ENCODE measurements at regions not wholly inside any gene's neighbourhood (a gene's known extent, or its start where the extent isn't known, plus 50 kb on each side); places are given as distances from the start of the nearest gene placed in this dataset.

DNA sequence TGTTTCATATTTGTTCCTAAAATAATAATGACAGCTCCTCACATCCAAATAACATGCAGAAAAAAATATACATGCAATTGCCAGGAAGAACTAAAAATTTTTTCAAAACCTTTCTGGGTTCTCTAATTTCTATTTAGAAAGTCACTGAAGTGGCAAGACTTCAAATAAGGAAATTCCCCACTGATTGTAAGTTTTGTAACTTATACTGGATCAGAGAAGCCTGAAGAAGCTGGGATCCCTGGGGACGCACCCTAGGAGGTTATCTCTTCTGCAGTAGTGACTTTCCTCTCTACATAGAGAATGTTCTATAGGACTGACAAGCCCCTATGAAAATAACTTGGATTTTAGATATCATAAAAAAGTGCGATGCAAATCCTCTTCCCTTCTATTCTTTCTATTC is 182.6 kb downstream of the MRPL39 start:
- no peak overlapping the region for H3K9ac ChIP-seq (ENCODE audit: low read length)
- H3K27ac ChIP-seq (ENCODE audit: low read depth, low read length): no peak overlapping the region
- no peaks in the 10 kb centered on the region for H3K36me3 ChIP-seq (ENCODE audit: control insufficient read depth, insufficient read depth, low read length)
- no peak overlapping the region for H3K4me3 ChIP-seq (ENCODE audit: low read depth, low read length)
- H3K4me1 ChIP-seq (ENCODE audit: control insufficient read depth, insufficient read depth, low read length): no peaks in the 10 kb centered on the region
- no peaks in the 10 kb centered on the region for H3K9me3 ChIP-seq (ENCODE audit: control insufficient read depth, insufficient read depth, low read depth, low read length)
- H3K27me3 ChIP-seq (ENCODE audit: control insufficient read depth, insufficient read depth, low read length): no peaks in the 10 kb centered on the region

DNA sequence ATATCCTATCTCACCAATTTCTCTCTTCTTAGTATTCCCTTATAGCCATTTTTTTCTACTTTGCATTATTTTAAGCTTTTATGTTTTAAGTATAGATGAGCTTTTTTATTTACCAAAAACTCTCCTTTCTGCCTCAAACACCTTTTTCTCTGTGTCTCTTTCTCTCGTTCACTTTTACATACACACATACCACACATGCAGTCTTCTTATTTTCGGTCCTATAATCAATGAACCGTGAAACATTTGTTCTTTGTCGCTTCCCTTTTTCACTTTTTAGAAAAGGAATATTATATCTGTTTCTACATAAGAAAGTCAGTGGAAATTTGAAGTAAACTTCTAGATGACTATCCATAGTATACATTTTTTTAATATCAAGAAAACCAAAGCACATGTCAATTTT is 183.2 kb downstream of the MRPL39 start:
- Histone ChIP-seq H3K4me3 (ENCODE audit: low read depth, low read length) (no peak overlapping the region), H3K9ac (ENCODE audit: low read length) (no peak overlapping the region), H3K27ac (ENCODE audit: low read depth, low read length) (no peak overlapping the region), H3K36me3 (ENCODE audit: control insufficient read depth, insufficient read depth, low read length) (no peaks in the 10 kb centered on the region), H3K9me3 (ENCODE audit: control insufficient read depth, insufficient read depth, low read depth, low read length) (no peaks in the 10 kb centered on the region), H3K27me3 (ENCODE audit: control insufficient read depth, insufficient read depth, low read length) (no peaks in the 10 kb centered on the region), H3K4me1 (ENCODE audit: control insufficient read depth, insufficient read depth, low read length) (no peaks in the 10 kb centered on the region)

DNA sequence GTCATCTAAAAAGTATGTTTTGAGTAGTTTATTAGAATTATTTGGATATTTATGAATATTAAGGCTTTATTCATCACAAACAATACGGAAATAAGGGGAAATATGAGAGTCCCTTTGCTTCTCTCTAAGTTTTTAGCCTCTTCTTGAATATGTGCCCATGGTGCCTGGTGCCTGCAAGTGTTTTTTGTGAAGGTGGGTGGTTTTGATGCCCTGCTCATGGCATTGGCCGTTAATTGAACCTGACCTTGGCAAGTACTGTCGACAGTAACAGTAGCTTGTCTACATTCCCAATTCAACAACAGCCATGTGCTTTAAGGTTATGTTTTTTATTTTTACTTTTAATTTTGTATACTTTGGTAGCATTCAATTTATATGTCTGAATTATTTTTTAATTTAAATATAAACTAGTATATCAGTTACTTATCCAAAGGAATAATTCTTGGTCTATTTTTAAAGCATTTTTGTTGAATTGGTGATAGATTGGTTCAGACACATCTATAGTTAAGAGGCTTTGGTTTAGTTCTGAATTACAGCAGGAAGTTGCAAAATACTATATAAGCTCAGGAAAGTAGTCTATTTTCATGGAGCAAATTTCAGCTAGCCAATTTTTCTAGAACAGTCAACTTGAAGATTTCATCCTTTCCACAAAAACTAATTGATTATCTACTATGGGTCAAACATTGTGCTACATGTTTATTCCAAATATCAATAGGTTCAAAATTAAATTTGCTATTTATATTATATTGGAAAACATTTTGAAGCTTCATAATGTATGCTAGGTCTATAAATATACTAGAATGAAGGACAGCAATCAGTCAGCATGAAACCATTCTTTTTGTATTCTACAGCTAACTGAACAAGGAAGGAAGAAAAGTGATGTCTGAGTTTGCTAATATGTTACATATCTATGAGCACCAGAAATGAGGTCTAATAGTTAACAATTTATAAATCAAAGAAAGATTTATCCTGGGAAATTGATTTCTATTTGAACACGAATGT is 184.4 kb downstream of the MRPL39 start:
- Histone ChIP-seq H3K4me1 (ENCODE audit: control insufficient read depth, insufficient read depth, low read length) (no peaks in the 10 kb centered on the region), H3K36me3 (ENCODE audit: control insufficient read depth, insufficient read depth, low read length) (no peaks in the 10 kb centered on the region), H3K27me3 (ENCODE audit: control insufficient read depth, insufficient read depth, low read length) (no peaks in the 10 kb centered on the region), H3K9me3 (ENCODE audit: control insufficient read depth, insufficient read depth, low read depth, low read length) (no peaks in the 10 kb centered on the region), H3K9ac (ENCODE audit: low read length) (no peak overlapping the region), H3K4me3 (ENCODE audit: low read depth, low read length) (no peak overlapping the region), H3K27ac (ENCODE audit: low read depth, low read length) (no peak overlapping the region)

DNA sequence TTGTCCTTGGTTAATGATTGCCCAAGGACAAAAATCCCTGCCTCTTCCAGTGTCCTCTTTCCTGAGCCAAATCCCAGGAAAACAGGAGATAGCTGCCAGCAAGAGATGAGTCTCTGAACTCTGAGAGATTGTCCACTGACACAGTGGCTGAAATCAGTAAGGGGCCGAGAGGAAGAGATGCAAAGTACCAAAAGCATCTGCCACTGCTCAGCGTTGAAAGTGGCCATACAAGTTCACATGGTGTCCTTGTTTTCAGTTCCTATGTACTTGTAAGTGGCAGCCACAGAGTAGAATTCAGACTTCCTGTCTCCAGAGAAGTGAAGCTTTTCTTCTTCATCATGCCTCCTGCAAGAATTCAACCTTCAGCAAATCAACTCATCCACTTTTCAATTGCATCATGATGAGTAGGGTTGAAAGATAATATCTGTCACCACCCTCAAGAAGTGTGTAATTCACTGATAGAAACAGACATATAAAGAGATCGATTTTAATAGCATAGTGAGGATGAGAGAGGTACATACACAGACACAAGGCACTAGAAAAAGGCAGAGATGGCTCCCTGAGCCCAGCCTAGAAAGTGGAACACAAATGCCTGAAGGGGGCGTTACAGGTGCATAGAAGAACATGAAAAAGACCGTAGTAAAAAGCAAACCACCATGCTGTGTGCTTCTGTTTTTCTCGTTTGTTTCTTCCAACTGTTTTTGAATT is 185.8 kb downstream of the MRPL39 start:
- Histone ChIP-seq H3K9me3 (ENCODE audit: control insufficient read depth, insufficient read depth, low read depth, low read length) (no peaks in the 10 kb centered on the region), H3K4me3 (ENCODE audit: low read depth, low read length) (no peak overlapping the region), H3K9ac (ENCODE audit: low read length) (no peak overlapping the region), H3K36me3 (ENCODE audit: control insufficient read depth, insufficient read depth, low read length) (no peaks in the 10 kb centered on the region), H3K27ac (ENCODE audit: low read depth, low read length) (no peak overlapping the region), H3K4me1 (ENCODE audit: control insufficient read depth, insufficient read depth, low read length) (no peaks in the 10 kb centered on the region), H3K27me3 (ENCODE audit: control insufficient read depth, insufficient read depth, low read length) (no peaks in the 10 kb centered on the region)

DNA sequence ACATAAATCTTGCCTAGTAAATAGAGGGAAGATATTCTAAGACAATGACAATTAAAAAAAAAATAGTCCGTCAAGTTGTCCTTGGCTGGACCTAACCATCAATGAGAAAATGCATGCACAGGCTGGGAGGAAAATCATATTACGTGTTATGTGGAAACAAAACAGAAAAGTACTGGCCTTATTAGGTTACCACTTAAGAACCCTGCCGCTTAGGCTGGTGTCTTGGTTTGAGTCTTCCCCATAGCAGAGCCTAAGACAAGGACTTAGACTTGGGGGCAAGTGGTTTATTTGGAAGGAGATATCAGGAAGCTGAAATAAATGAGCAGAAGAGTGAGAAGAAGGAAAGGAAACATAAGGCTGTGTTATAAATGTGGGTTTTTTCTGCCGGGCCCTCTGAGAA is 186.4 kb downstream of the MRPL39 start:
- no peaks in the 10 kb centered on the region for H3K36me3 ChIP-seq (ENCODE audit: control insufficient read depth, insufficient read depth, low read length)
- H3K9ac ChIP-seq (ENCODE audit: low read length): no peak overlapping the region
- H3K4me3 ChIP-seq (ENCODE audit: low read depth, low read length): no peak overlapping the region
- no peaks in the 10 kb centered on the region for H3K9me3 ChIP-seq (ENCODE audit: control insufficient read depth, insufficient read depth, low read depth, low read length)
- no peaks in the 10 kb centered on the region for H3K27me3 ChIP-seq (ENCODE audit: control insufficient read depth, insufficient read depth, low read length)
- no peak overlapping the region for H3K27ac ChIP-seq (ENCODE audit: low read depth, low read length)
- H3K4me1 ChIP-seq (ENCODE audit: control insufficient read depth, insufficient read depth, low read length): no peaks in the 10 kb centered on the region

DNA sequence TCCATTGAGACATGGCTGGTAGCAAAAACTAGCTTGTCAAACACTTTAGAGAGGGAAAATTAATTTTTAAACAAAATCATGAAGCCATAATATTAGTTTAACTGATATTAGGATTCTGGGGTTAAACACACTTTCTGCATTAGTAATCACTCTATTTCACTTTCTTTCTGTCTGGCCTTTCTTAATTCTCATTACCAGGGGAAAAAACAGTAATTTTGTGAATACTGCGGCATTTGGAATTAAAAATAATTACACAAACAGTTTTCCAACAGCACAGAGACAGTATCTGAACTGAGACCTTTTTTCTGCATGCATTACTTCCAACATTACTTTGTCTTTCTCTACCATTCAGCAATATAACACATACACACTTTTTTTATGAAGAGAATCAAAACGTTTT is 190.6 kb downstream of the MRPL39 start:
- Histone ChIP-seq H3K4me1 (ENCODE audit: control insufficient read depth, insufficient read depth, low read length) (no peaks in the 10 kb centered on the region), H3K4me3 (ENCODE audit: low read depth, low read length) (no peak overlapping the region), H3K9ac (ENCODE audit: low read length) (no peak overlapping the region), H3K9me3 (ENCODE audit: control insufficient read depth, insufficient read depth, low read depth, low read length) (0 out of 2 replicates have a peak, but pooled peaks cover 3% of the 10 kb centered on the region), H3K36me3 (ENCODE audit: control insufficient read depth, insufficient read depth, low read length) (no peaks in the 10 kb centered on the region), H3K27ac (ENCODE audit: low read depth, low read length) (no peak overlapping the region), H3K27me3 (ENCODE audit: control insufficient read depth, insufficient read depth, low read length) (no peaks in the 10 kb centered on the region)

DNA sequence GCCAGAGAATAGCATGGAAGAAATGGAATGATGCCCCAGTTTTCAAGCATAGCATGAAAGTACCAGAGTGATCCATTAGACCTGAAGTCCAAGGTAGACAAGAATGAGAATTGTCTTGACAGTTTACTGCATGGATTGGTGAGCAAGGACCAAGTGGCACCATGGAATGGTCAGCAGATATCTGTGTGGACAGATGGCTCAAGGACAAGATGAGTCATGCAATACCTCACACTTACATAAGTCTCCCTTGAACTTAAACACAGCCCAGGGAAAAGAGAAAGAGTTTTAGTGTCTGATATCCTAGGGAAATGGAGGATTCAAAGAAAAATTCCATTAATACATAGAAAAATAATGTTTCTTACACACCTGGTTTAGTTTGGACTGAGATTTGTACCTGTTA is 195.2 kb downstream of the MRPL39 start:
- no peaks in the 10 kb centered on the region for H3K36me3 ChIP-seq (ENCODE audit: control insufficient read depth, insufficient read depth, low read length)
- H3K9ac ChIP-seq (ENCODE audit: low read length): no peak overlapping the region
- H3K27ac ChIP-seq (ENCODE audit: low read depth, low read length): no peak overlapping the region
- no peaks in the 10 kb centered on the region for H3K4me1 ChIP-seq (ENCODE audit: control insufficient read depth, insufficient read depth, low read length)
- H3K4me3 ChIP-seq (ENCODE audit: low read depth, low read length): no peak overlapping the region
- H3K9me3 ChIP-seq (ENCODE audit: control insufficient read depth, insufficient read depth, low read depth, low read length): 0 out of 2 replicates have a peak, but pooled peaks cover 3% of the 10 kb centered on the region
- H3K27me3 ChIP-seq (ENCODE audit: control insufficient read depth, insufficient read depth, low read length): no peaks in the 10 kb centered on the region

DNA sequence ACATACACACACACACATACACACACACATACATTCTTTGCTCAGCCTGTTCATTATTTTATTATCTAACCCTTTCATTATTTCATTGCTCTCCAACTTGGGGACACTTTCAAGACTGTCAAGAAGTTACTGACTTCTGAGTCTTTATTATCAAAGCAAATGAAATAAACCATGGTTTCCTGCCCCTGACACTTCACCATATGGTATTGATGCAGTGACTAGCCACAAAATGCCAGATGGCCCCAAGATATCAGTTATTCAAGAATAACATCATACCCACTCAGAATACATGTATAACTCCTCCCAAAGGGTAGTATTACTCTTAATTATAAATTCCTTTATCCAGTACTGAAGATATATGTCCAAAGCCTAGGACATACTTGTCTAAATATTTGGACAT is 197.3 kb downstream of the MRPL39 start:
- no peak overlapping the region for H3K27ac ChIP-seq (ENCODE audit: low read depth, low read length)
- H3K36me3 ChIP-seq (ENCODE audit: control insufficient read depth, insufficient read depth, low read length): no peaks in the 10 kb centered on the region
- no peak overlapping the region for H3K9ac ChIP-seq (ENCODE audit: low read length)
- H3K4me3 ChIP-seq (ENCODE audit: low read depth, low read length): no peak overlapping the region
- H3K27me3 ChIP-seq (ENCODE audit: control insufficient read depth, insufficient read depth, low read length): no peaks in the 10 kb centered on the region
- H3K9me3 ChIP-seq (ENCODE audit: control insufficient read depth, insufficient read depth, low read depth, low read length): 0 out of 2 replicates have a peak, but pooled peaks cover 3% of the 10 kb centered on the region
- no peaks in the 10 kb centered on the region for H3K4me1 ChIP-seq (ENCODE audit: control insufficient read depth, insufficient read depth, low read length)

DNA sequence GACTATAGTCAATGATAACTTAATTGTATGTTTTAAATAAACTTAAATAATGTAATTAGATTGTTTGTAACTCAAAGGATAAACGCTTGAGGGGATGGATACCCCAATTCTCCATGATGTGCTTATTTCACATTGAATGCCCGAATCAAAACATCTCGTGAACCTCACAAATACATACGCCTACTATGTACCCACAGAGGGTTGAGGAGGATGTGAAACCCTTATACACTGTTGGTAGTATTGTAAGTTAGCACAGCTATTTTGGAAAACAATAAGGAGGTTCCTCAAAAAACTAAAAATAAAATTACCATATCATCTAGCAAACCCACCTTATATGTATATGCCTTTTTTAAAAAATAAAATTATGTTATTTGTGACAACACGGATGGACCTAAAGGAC is 198.6 kb downstream of the MRPL39 start:
- H3K27me3 ChIP-seq (ENCODE audit: control insufficient read depth, insufficient read depth, low read length): no peaks in the 10 kb centered on the region
- H3K4me3 ChIP-seq (ENCODE audit: low read depth, low read length): no peak overlapping the region
- H3K9ac ChIP-seq (ENCODE audit: low read length): no peak overlapping the region
- H3K9me3 ChIP-seq (ENCODE audit: control insufficient read depth, insufficient read depth, low read depth, low read length): no peaks in the 10 kb centered on the region
- no peak overlapping the region for H3K27ac ChIP-seq (ENCODE audit: low read depth, low read length)
- H3K36me3 ChIP-seq (ENCODE audit: control insufficient read depth, insufficient read depth, low read length): no peaks in the 10 kb centered on the region
- no peaks in the 10 kb centered on the region for H3K4me1 ChIP-seq (ENCODE audit: control insufficient read depth, insufficient read depth, low read length)

DNA sequence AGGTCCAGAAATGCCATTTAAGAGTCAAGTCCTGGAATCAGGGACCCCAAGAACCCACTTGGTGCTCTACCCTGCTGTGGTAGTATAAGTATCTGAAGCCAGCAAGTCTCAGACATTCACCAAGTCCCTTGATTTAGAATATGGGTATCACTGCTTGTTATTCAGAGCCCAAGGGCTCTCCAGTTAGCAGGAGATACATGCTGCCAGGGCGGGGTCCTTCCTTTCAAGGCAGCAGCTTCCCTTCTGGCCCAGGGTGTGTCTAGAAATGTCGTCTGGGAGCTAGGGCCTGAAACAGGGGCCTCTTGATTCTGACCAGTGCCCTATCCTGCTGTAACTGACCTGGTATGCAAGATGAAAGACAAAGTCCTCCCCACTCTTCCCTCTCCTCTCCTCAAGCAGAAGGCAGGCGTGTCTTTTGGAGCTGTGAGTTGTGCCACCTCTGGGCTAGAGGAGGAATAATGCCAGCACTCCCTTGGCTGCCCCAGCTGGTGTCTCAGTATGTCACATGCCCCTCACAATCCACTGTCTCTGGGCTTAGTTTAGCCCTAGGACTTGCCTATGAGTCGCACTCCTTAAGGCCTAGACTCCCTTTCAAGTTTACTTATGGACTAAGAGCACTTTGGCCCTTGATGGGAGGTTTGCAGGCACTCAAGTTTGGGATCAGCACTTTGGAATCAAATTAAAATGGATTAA is 200.2 kb downstream of the MRPL39 start:
- Histone ChIP-seq H3K9me3 (ENCODE audit: control insufficient read depth, insufficient read depth, low read depth, low read length) (no peaks in the 10 kb centered on the region), H3K27me3 (ENCODE audit: control insufficient read depth, insufficient read depth, low read length) (no peaks in the 10 kb centered on the region), H3K27ac (ENCODE audit: low read depth, low read length) (no peak overlapping the region), H3K4me3 (ENCODE audit: low read depth, low read length) (no peak overlapping the region), H3K36me3 (ENCODE audit: control insufficient read depth, insufficient read depth, low read length) (no peaks in the 10 kb centered on the region), H3K9ac (ENCODE audit: low read length) (no peak overlapping the region), H3K4me1 (ENCODE audit: control insufficient read depth, insufficient read depth, low read length) (no peaks in the 10 kb centered on the region)

DNA sequence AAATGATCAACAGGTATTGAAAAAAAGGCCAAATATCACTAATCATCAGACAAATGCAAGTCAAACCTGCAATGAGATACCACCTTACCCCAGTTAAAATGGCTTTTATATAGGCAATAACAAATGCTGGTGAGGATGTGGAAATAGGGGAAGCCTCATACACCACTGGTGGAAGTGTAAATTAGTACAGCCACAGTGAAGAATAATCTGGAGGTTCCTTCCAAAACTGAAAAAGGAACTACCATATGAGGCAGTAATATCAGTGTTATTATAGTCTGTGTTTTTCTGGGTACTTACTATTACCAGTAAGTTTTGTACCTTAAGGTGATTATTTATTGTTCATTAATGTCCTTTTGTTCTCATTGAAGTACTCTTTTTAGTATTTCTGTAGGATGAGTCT is 201.3 kb downstream of the MRPL39 start:
- H3K9ac ChIP-seq (ENCODE audit: low read length): no peak overlapping the region
- H3K4me1 ChIP-seq (ENCODE audit: control insufficient read depth, insufficient read depth, low read length): no peaks in the 10 kb centered on the region
- no peak overlapping the region for H3K4me3 ChIP-seq (ENCODE audit: low read depth, low read length)
- H3K27me3 ChIP-seq (ENCODE audit: control insufficient read depth, insufficient read depth, low read length): no peaks in the 10 kb centered on the region
- H3K9me3 ChIP-seq (ENCODE audit: control insufficient read depth, insufficient read depth, low read depth, low read length): no peaks in the 10 kb centered on the region
- no peaks in the 10 kb centered on the region for H3K36me3 ChIP-seq (ENCODE audit: control insufficient read depth, insufficient read depth, low read length)
- no peak overlapping the region for H3K27ac ChIP-seq (ENCODE audit: low read depth, low read length)

Data from HUES6 (cell line).